ENCODE measurements at regions not wholly inside any gene's neighbourhood (a gene's known extent, or its start where the extent isn't known, plus 50 kb on each side); places are given as distances from the start of the nearest gene placed in this dataset.

DNA sequence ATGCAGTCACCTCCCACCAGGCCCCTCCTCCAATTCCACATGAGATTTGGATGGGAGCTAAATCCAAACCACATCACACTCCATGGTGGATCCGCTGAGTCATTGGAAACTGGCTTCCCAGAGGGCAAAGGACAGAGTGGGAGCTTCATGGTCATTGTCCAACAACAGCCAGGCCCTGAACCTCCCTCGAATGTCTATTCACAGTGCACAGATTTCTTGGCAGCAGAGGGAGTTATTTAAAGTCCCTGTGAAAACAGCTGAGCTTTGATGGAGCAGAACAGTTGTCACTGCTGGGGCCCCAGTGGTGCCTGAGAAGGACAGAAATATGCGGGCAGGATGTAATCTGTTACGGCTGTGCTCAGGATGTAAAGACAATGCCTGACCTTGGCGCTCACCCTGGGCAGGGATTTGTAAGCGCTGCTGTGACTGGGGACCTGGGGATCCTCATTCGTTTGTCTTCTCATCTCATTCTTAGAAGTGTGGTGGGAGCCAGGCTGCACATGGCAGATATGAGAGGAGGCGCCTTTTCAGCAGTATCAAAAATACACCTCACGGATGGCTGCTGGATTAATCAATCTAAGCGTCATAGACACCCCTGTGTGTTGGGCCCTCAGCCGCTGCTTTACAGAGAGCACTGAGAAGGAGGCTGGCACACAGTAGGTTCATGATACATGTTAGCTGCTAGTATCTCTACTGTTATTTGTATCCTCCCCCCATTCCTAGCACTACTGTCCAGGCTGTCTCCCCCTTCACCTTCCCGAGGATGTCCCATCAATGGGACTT is 439.4 kb downstream of the PTPRU start:
- FAIRE-seq: no peak
- DNase-seq (ENCODE audit: low spot score in 2 of 2): no peak

DNA sequence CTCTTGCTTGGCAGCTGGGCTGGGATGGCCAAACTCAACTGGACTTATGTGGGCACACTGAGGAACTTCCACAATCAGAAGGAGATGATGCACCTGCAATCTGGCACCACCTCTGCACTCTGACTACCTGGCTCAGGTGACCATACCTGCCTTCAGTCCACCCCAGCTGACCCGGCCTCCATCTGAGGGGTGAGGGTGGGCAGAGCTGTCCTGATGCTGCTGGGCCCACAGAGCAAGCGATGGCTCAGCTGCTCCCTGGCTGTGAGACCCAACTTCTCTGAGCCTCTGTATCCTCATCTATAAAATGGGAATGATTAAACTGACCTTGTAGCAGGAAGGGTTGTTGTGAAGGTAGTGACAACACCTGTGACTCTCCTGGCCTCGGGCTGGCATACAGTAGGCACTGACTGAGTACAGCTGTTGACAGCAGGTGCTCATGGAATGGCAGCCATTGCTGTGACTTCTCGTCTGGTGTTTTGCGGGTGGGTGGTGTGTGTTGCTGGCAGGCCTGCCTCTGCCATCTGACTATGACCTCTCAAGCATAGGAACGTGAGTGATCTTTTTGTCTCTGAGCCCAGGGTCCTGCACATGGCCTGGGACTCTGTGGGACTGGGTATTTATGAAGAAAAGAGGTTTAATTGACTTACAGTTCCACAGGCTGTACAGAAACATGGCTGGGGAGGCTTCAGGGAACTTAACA is 438.5 kb downstream of the PTPRU start:
- no peak for DNase-seq (ENCODE audit: low spot score in 2 of 2)
- FAIRE-seq: no peak

GRCh38 chr1:29673669-29674626 is 437.6 kb downstream of the PTPRU start:
- FAIRE-seq (no peak), DNase-seq (ENCODE audit: low spot score in 2 of 2) (no peak)

GRCh38 chr1:29673228-29673500 is 436.8 kb downstream of the PTPRU start:
- FAIRE-seq (no peak), DNase-seq (ENCODE audit: low spot score in 2 of 2) (no peak)

- FAIRE-seq (no peak), DNase-seq (ENCODE audit: low spot score in 2 of 2) (no peak)
Observed at GRCh38 chr1:29672416-29673227, 436.3 kb downstream of the PTPRU start.

GRCh38 chr1:29671446-29672356 is 435.4 kb downstream of the PTPRU start:
- DNase-seq (ENCODE audit: low spot score in 2 of 2) (no peak), FAIRE-seq (no peak)

GRCh38 chr1:29670752-29671151 is 434.4 kb downstream of the PTPRU start:
- no peak for FAIRE-seq
- DNase-seq (ENCODE audit: low spot score in 2 of 2): no peak

DNA sequence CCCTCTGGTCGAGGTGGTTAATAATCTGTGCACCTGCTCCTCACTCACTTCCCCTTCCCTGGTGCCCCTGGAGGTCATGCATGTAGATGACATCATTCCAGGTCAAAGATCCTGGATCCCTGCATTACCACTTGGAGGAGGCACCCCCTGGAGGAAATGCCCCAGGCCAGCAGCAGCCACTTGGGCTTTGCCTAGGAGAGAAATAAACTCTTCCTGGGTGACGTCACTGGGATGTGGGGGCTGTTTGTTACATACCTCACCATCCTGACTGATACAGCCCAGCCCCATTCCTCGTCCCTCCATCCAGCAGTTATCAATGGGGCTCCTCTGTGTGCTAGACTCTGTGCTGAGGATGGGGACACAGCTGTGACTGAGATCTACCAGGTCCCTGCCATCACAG is 433.6 kb downstream of the PTPRU start:
- no peak for FAIRE-seq
- DNase-seq (ENCODE audit: low spot score in 2 of 2): no peak

DNA sequence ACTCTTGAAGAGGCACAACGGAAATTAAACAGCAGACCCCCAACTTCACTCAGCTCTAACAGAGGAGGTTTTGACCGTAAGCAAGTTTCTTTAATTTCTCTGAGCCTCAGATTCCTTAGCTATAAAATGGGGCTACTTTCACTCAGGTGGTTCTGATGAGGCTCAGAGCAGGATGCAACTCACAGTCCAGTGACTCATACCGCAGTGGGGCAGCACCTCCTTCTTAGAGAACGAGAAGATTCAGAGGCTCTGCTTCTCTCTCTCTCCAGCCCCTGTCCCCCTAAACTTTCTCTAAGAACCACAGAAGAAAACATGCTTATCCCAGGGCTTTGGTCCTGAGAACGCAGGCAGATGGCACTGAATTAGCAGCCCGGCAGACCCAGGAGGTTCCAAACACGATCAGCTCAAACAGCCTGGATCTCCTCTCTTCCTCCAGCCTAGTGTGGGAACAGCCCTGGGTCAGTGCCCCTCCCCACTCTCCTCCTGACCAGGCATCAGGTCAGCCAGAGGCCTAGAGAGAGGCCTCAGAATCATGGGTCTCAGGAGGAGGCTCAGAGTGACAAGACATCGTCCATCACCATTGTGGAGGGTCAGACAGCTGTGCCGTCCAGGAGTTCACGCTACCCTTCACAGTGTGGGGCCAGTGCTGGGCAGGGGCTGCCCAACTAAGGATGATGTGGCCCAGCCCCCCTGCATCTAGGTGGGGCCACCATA is 433.0 kb downstream of the PTPRU start:
- no peak for DNase-seq (ENCODE audit: low spot score in 2 of 2)
- no peak for FAIRE-seq

- FAIRE-seq (no peak), DNase-seq (ENCODE audit: low spot score in 2 of 2) (no peak)
Observed at GRCh38 chr1:29668551-29669157, 432.3 kb downstream of the PTPRU start.

GRCh38 chr1:29667951-29668350 is 431.6 kb downstream of the PTPRU start:
- FAIRE-seq (no peak), DNase-seq (ENCODE audit: low spot score in 2 of 2) (no peak)

DNA sequence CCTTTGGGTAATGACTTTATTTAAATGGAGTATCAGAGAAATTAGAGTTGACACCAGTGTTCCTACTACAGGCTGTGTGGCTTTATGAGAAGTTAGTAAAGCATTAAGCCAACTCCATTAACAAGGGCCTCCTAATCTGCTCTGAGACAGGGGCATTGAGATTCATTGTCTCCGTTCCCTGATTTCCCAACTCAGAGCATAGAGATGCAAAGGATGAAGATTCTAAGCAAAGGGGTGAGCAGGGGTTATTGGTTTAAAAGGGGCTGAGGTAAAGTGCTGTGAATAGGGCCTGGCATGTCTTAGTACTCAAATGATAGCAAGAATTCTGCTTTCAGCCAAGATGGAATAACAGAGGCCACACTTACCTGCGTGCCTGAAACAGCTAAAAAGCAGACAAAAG is 428.4 kb downstream of the PTPRU start:
- DNase-seq (ENCODE audit: low spot score in 2 of 2): no peak
- no peak for FAIRE-seq

- DNase-seq (ENCODE audit: low spot score in 2 of 2): no peak
- FAIRE-seq: no peak
Observed at GRCh38 chr1:29658688-29659087, 422.4 kb downstream of the PTPRU start.

- DNase-seq (ENCODE audit: low spot score in 2 of 2) (no peak), FAIRE-seq (no peak)
Observed at GRCh38 chr1:29657816-29658215, 421.5 kb downstream of the PTPRU start.

DNA sequence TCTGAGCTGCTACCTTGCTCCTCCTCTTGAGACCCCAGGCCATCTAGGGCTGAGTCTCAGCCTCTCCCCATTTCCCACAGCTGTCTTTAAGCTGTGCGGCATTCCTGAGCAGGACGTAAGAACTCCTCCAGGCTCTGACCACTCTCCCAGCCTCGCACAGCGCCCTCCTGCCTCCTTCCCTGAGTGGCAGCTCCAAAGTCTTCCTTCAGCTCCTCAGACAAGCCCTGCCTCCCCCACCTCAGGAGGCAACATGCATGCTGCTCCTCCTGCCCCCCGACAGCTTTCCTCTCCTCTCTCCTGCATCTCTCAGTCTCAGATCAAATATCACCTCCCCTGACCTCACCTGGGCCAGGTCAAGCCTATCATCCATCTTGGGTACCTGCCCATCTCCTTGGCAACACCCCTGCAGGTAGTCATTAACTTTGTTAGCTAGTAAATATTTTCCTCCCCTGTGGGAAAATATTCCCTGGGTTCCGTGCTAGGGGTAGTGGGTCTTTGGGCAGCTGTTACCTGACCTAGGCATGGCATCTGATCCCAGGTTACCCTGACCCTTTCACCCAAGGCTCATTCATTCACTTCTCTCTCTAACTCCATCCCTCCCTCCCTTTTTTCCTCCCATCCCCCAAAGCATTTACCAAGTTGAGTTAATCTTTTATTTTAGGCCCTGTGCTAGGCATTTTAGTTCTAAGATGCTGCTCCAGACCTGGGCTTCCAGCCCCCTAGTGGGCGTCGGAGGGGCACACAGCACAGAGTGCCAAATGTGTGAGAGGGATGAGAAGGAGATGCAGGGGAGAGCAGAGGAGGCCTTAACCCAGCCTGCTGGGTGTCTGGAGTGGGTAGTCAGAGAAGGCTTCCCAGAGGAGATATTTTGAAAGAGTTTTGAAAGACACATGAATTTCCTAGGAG is 419.9 kb downstream of the PTPRU start:
- FAIRE-seq (no peak), DNase-seq (ENCODE audit: low spot score in 2 of 2) (no peak)

DNA sequence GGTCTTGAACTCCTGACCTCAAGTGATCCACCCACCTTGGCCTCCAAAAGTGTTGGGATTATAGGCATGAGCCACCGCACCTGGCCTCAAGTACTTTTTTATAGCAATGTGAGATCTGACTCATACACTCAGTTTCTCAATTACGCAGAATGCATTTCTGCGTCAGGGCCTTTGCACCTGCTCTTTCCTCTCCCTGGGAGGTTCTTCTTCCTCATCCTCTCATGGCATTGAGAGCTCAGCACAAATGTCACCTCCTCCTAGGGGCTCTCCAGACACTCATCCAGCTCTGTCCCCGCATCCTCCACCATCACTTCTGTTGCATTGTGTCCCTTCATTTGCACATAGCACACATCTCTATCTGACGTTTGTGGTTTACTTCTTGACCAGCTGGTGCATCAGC is 418.8 kb downstream of the PTPRU start:
- FAIRE-seq: no peak
- no peak for DNase-seq (ENCODE audit: low spot score in 2 of 2)

GRCh38 chr1:29653886-29654450 is 417.6 kb downstream of the PTPRU start:
- FAIRE-seq: no peak
- DNase-seq (ENCODE audit: low spot score in 2 of 2): no peak

All from frontal cortex (tissue), 3 donors.